ENCODE measurements at regions not wholly inside any gene's neighbourhood (a gene's known extent, or its start where the extent isn't known, plus 50 kb on each side); places are given as distances from the start of the nearest gene placed in this dataset.

DNA sequence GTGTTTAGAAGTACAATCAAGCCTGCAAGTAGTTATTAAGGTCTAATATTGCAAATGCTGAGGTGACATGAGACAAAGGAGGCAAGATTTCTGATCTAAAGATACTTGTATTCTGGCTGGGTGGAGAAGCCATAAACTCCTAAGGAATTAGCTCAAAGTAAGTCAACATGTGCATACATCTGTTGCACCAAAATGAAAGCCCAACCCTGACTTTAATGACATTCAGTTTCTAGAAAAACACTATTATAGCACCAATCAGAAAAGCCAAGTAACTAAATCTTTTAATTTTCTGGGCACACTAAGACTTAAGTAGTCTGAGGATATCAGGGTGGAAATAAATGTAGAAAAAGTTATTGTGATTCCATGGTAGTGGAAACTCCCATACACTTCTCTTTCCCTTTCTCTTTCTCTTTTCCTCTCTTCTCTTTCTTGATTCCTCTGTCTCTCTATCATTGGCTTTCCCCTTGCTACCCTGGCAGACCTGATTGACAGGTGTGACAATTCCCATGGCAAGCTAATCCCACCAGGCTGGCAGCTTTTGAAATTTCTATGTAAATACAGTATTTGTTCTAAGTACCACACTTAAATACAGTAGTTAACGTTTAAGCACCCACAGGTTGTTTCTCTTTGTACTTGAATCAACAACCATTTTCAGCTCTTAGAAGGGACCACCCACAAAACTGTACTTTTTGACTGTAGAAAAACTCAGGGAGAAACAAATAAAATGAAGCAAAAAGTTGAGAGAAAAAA, 528.4 kb upstream of the SEMA6D start:
- TF ChIP-seq, protein P1, sequence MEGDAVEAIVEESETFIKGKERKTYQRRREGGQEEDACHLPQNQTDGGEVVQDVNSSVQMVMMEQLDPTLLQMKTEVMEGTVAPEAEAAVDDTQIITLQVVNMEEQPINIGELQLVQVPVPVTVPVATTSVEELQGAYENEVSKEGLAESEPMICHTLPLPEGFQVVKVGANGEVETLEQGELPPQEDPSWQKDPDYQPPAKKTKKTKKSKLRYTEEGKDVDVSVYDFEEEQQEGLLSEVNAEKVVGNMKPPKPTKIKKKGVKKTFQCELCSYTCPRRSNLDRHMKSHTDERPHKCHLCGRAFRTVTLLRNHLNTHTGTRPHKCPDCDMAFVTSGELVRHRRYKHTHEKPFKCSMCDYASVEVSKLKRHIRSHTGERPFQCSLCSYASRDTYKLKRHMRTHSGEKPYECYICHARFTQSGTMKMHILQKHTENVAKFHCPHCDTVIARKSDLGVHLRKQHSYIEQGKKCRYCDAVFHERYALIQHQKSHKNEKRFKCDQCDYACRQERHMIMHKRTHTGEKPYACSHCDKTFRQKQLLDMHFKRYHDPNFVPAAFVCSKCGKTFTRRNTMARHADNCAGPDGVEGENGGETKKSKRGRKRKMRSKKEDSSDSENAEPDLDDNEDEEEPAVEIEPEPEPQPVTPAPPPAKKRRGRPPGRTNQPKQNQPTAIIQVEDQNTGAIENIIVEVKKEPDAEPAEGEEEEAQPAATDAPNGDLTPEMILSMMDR (IDR thresholded peaks at IDR 0.05; ENCODE audit: low read depth, low read length, missing input control) = no peak
- TF ChIP-seq, protein P2, sequence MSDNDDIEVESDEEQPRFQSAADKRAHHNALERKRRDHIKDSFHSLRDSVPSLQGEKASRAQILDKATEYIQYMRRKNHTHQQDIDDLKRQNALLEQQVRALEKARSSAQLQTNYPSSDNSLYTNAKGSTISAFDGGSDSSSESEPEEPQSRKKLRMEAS (IDR thresholded peaks at IDR 0.05) = no peak
- no peak for TF ChIP-seq NR2F2 (IDR thresholded peaks at IDR 0.05)
- no peak for TF ChIP-seq JUND (IDR thresholded peaks at IDR 0.05)
- no peak for TF ChIP-seq SP1 (IDR thresholded peaks at IDR 0.05)
- no peak for TF ChIP-seq TAF1 (conservative IDR thresholded peaks at IDR 0.05)
- TF ChIP-seq, protein P3, sequence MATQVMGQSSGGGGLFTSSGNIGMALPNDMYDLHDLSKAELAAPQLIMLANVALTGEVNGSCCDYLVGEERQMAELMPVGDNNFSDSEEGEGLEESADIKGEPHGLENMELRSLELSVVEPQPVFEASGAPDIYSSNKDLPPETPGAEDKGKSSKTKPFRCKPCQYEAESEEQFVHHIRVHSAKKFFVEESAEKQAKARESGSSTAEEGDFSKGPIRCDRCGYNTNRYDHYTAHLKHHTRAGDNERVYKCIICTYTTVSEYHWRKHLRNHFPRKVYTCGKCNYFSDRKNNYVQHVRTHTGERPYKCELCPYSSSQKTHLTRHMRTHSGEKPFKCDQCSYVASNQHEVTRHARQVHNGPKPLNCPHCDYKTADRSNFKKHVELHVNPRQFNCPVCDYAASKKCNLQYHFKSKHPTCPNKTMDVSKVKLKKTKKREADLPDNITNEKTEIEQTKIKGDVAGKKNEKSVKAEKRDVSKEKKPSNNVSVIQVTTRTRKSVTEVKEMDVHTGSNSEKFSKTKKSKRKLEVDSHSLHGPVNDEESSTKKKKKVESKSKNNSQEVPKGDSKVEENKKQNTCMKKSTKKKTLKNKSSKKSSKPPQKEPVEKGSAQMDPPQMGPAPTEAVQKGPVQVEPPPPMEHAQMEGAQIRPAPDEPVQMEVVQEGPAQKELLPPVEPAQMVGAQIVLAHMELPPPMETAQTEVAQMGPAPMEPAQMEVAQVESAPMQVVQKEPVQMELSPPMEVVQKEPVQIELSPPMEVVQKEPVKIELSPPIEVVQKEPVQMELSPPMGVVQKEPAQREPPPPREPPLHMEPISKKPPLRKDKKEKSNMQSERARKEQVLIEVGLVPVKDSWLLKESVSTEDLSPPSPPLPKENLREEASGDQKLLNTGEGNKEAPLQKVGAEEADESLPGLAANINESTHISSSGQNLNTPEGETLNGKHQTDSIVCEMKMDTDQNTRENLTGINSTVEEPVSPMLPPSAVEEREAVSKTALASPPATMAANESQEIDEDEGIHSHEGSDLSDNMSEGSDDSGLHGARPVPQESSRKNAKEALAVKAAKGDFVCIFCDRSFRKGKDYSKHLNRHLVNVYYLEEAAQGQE (IDR thresholded peaks at IDR 0.05) = no peak
